CD4-positive, alpha-beta T cell (primary cell): ENCODE measurements at regions not wholly inside any gene's neighbourhood (a gene's known extent, or its start where the extent isn't known, plus 50 kb on each side); places are given as distances from the start of the nearest gene placed in this dataset.
"Not testable (repeated sequence)": the region's sequence is repeated elsewhere in the genome, so short reads cannot be mapped to it uniquely, and the experiment has no call there.

Experiments used
- ATAC-seq: fragments of 200-7000 bp; cut with Tn5 transposase; one replicate; pipeline ENCODE4 v1.10.0; 2022; ENCODE audit warnings: mild to moderate bottlenecking; ENCODE audit not compliant: poor library complexity
- CTCF ChIA-PET: fragments of 350-600 bp; sonication (Branson Sonifier 250); formaldehyde crosslinking; loops from one replicate; lab custom pipeline; 2021; ENCODE audit warnings: antibody characterized with exemption, inconsistent platforms; lab: Charles Lee
- POLR2A ChIA-PET: fragments of 350-600 bp; sonication (Branson Sonifier 250); formaldehyde crosslinking; loops from one replicate; lab custom pipeline; 2021; ENCODE audit warnings: antibody characterized with exemption, inconsistent platforms; lab: Charles Lee
- DNase-seq, 14 experiments: peaks; one replicate each; pipeline ENCODE4 v3.0.0-alpha.2; 2013 to 2020; ENCODE audit warnings: mixed read lengths in 2 of 14
- H3K27ac ChIP-seq, 2 donors: one replicate each; pipeline versions ENCODE4 v1.5.1 to v1.7.0; 2013; ENCODE audit warnings: low read length in 2 of 2, low read depth in 1 of 2, mild to moderate bottlenecking in 1 of 2
- H3K27me3 ChIP-seq, 2 experiments: 1 replicate in 1 of 2; 2 replicates in 1 of 2; pipeline versions ENCODE4 v1.6.1 to v1.7.0; 2013; ENCODE audit warnings: low read length in 2 of 2, control low read depth in 1 of 2, mild to moderate bottlenecking in 1 of 2, moderate library complexity in 1 of 2; ENCODE audit not compliant: insufficient read depth in 2 of 2, control insufficient read depth in 1 of 2
- H3K36me3 ChIP-seq: one replicate; pipeline ENCODE4 v1.6.1; 2013; ENCODE audit warnings: low read length, control low read depth; ENCODE audit not compliant: insufficient read depth
- H3K4me1 ChIP-seq: one replicate; pipeline ENCODE4 v1.6.1; 2013; ENCODE audit warnings: low read length, control low read depth; ENCODE audit not compliant: insufficient read depth
- H3K4me3 ChIP-seq: one replicate; pipeline ENCODE4 v1.5.1; 2013; ENCODE audit warnings: mild to moderate bottlenecking, low read length, moderate library complexity
- H3K9me3 ChIP-seq, 2 experiments: 1 replicate in 1 of 2; 2 replicates in 1 of 2; pipeline versions ENCODE4 v1.6.1 to v1.7.0; 2013; ENCODE audit warnings: low read length in 2 of 2, mild to moderate bottlenecking in 2 of 2, control low read depth in 1 of 2, moderate library complexity in 1 of 2; ENCODE audit not compliant: control insufficient read depth in 1 of 2, insufficient read depth in 1 of 2
- H3K27ac Mint-ChIP-seq: one replicate; pipeline ENCODE4 v1.8.0; 2020; ENCODE audit warnings: mixed read lengths
- H3K27me3 Mint-ChIP-seq: one replicate; pipeline ENCODE4 v1.8.0; 2021; ENCODE audit warnings: mixed read lengths
- H3K36me3 Mint-ChIP-seq: one replicate; pipeline ENCODE4 v1.8.0; 2021; ENCODE audit warnings: low read depth, mixed read lengths
- H3K4me1 Mint-ChIP-seq: one replicate; pipeline ENCODE4 v1.8.0; 2021; ENCODE audit warnings: low read depth, mixed read lengths
- H3K4me3 Mint-ChIP-seq: one replicate; pipeline ENCODE4 v1.8.0; 2020; ENCODE audit warnings: mild to moderate bottlenecking, mixed read lengths
- H3K9me3 Mint-ChIP-seq: one replicate; pipeline ENCODE4 v1.8.0; 2020; ENCODE audit warnings: mixed read lengths
- intact Hi-C, 2 experiments: fragments of 100-400 bp; cut with DNase I in 1 of 2; cut with micrococcal nuclease in 1 of 2; formaldehyde crosslinking; loops; one replicate each; pipeline versions ENCODE4 v1.15.1 to v1.9.0; 2023 to 2025; cut with DNase I, micrococcal nuclease
- TF ChIP-seq, protein P1 (sequence below): fragments of 200-600 bp; IDR thresholded peaks from one replicate; pipeline ENCODE4 v1.8.0; 2022; ENCODE audit warnings: antibody characterized with exemption, mild to moderate bottlenecking

DNA sequence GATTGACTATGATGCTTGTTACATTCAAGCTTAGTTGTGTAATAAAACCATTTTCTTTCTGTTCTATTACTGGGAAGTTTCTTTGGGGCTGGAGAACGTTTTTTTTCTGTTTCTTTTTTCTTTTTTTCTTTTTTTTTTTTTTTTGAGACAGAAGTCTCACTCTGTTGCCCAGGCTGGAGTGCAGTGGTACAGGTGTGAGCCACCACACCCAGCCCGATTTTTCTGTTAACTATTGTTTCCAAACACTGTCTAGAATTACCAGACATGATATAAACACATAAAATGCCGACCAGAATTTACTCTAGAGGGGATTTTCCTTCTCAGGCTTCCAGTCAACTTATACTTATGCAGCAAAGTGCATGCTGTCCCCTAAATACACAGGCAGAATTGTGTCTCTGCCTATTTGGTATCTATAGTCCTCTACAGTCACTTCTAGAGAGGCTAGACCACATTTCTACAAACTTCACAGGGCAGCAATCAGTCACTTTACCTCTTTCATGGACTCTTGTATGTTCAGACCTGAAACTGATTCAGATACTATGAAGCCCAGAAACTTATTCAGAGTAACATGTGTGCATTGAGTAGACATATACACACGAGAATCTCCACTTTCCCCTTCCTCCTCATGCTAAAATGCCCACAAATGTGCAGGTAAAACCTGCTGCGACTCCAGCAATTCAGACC lies 121.2 kb downstream of the ZNF737 start:
- no peaks in the 10 kb centered on the region for H3K27me3 Mint-ChIP-seq
- H3K9me3 Mint-ChIP-seq = peaks cover 6% of the 10 kb centered on the region
- Histone ChIP-seq H3K4me1 (no peaks in the 10 kb centered on the region), H3K27ac (peak overlapping the region in 1 of 2 donors; percentile 12), H3K36me3 (no peaks in the 10 kb centered on the region), H3K4me3 (no peak overlapping the region), H3K27me3 (no peaks in the 10 kb centered on the region), H3K9me3 (no peaks in the 10 kb centered on the region)
- H3K4me3 Mint-ChIP-seq = no peak overlapping the region
- no peak for ATAC-seq
- DNase-seq = peak in 1 of 14 experiments; percentile 28
- ChIA-PET CTCF (no interaction called here), POLR2A (interaction anchor here (1.7 kb wide), 1 partner anchor 20 kb away, joined by 7 read pairs; no protein-coding TSS in a partner anchor)
- TF ChIP-seq, protein P1, sequence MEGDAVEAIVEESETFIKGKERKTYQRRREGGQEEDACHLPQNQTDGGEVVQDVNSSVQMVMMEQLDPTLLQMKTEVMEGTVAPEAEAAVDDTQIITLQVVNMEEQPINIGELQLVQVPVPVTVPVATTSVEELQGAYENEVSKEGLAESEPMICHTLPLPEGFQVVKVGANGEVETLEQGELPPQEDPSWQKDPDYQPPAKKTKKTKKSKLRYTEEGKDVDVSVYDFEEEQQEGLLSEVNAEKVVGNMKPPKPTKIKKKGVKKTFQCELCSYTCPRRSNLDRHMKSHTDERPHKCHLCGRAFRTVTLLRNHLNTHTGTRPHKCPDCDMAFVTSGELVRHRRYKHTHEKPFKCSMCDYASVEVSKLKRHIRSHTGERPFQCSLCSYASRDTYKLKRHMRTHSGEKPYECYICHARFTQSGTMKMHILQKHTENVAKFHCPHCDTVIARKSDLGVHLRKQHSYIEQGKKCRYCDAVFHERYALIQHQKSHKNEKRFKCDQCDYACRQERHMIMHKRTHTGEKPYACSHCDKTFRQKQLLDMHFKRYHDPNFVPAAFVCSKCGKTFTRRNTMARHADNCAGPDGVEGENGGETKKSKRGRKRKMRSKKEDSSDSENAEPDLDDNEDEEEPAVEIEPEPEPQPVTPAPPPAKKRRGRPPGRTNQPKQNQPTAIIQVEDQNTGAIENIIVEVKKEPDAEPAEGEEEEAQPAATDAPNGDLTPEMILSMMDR = no peak
- intact Hi-C loops = no loop called here
- peak overlapping the region; percentile 21 for H3K27ac Mint-ChIP-seq
- no peaks in the 10 kb centered on the region for H3K36me3 Mint-ChIP-seq
- peaks cover 20% of the 10 kb centered on the region for H3K4me1 Mint-ChIP-seq

- H3K27ac ChIP-seq = not testable (repeated sequence)
Observed at GRCh38 chr19:20432266-20432842, 133.2 kb downstream of the ZNF737 start.

GRCh38 chr19:20431826-20432225 lies 133.8 kb downstream of the ZNF737 start:
- Histone ChIP-seq H3K27ac (no peak overlapping the region), H3K27me3 (no peaks in the 10 kb centered on the region), H3K4me3 (no peak overlapping the region), H3K4me1 (no peaks in the 10 kb centered on the region), H3K9me3 (peaks cover 0 to 4% of the 10 kb centered on the region in 2 experiments), H3K36me3 (no peaks in the 10 kb centered on the region)
- H3K27ac Mint-ChIP-seq = no peak overlapping the region
- H3K27me3 Mint-ChIP-seq = no peaks in the 10 kb centered on the region
- H3K4me1 Mint-ChIP-seq = no peaks in the 10 kb centered on the region
- DNase-seq (no peak), ATAC-seq (no peak)
- no peaks in the 10 kb centered on the region for H3K36me3 Mint-ChIP-seq
- CTCF ChIA-PET = no interaction called here
- H3K9me3 Mint-ChIP-seq = no peaks in the 10 kb centered on the region
- POLR2A ChIA-PET = no interaction called here
- intact Hi-C loops = no loop called here
- no peak overlapping the region for H3K4me3 Mint-ChIP-seq
- TF ChIP-seq, protein P1 = no peak

More at GRCh38 chr19:20432266-20432842, 133.2 kb downstream of the ZNF737 start:
- H3K9me3 ChIP-seq, H3K36me3 ChIP-seq, H3K27ac Mint-ChIP-seq, H3K9me3 Mint-ChIP-seq, H3K27me3 ChIP-seq, H3K4me3 Mint-ChIP-seq, H3K4me1 ChIP-seq, ATAC-seq, H3K4me3 ChIP-seq, intact Hi-C loops, H3K4me1 Mint-ChIP-seq, POLR2A ChIA-PET, DNase-seq, H3K36me3 Mint-ChIP-seq, H3K27me3 Mint-ChIP-seq, CTCF ChIA-PET: not testable (repeated sequence)
